HG02610 (cell line): ENCODE measurements at regions not wholly inside any gene's neighbourhood (a gene's known extent, or its start where the extent isn't known, plus 50 kb on each side); places are given as distances from the start of the nearest gene placed in this dataset.
"Not testable (repeated sequence)": the region's sequence is repeated elsewhere in the genome, so short reads cannot be mapped to it uniquely, and the experiment has no call there.

Source experiments
- ATAC-seq: cut with Tn5 transposase; IDR thresholded peaks from one replicate; pipeline ENCODE4 v1.9.1; 2021; ENCODE audit warnings: mild to moderate bottlenecking, moderate library complexity; ENCODE audit not compliant: unreplicated experiment

GRCh38 chr13:91232716-91233115, 114.8 kb upstream of the MIR17HG start:
- no peak for ATAC-seq

GRCh38 chr13:91233291-91233690, 114.2 kb upstream of the MIR17HG start:
- no peak for ATAC-seq

GRCh38 chr13:91236182-91236581, 111.3 kb upstream of the MIR17HG start:
- ATAC-seq = no peak

DNA sequence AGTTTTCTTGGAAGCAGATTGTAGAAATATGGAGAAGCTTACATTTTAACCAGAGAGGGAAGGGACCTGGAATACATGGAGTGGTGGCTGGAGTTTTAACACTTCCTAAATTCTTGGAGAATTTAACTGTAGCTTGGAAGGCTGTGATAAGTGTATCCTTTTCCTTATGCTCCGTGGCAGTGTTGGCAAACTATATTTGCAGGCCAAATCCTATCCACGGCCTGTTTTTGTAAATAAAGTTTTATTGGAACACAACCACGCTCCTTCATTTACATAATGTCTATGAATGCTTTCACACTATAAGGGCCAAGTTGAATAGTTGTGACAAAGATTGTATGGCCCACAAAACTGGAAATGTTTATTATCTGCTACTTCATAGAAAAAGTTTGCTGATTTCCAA, 110.6 kb upstream of the MIR17HG start:
- no peak for ATAC-seq

DNA sequence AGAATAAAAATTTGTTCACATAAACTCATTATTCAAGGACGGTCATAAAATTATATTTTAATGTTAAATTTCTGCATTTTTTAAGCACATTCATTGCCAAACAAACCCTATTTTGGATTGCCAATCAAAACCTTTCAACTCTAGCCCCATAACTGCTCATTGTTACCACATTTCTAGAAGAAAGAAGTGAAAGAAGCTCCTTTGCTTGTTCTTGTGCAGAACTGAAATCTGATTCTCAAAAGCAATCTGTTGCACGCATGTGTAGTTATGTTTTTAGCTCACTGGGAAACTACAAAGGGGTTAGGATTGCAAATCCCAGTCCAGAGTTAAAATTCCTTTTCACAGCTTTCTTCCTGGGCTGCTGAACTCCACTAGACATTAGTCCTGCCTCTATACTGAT, 109.5 kb upstream of the MIR17HG start:
- ATAC-seq = no peak

DNA sequence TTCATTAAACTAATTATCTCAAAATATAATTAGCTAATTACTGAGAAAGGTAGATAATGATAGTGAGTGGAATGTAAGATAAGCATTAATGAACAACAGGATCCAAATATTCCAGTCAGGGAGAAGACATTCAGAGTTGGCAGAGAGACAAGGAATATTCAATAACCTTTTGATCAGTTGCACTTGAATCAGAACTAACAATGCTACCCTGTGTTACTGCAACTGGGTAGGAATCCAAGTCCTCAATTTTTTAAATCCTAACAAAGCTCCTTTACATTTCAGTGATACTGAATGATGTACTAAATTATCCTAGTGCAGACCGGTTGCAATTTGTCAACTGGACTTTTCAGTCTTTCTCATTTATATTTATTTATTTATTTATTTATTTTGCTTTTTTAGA, 107.1 kb upstream of the MIR17HG start:
- ATAC-seq = no peak

GRCh38 chr13:91241221-91241933, 106.1 kb upstream of the MIR17HG start:
- ATAC-seq = no peak

GRCh38 chr13:91242652-91243051, 104.8 kb upstream of the MIR17HG start:
- ATAC-seq = no peak

- no peak for ATAC-seq
Observed at GRCh38 chr13:91245288-91245687, 102.2 kb upstream of the MIR17HG start.

DNA sequence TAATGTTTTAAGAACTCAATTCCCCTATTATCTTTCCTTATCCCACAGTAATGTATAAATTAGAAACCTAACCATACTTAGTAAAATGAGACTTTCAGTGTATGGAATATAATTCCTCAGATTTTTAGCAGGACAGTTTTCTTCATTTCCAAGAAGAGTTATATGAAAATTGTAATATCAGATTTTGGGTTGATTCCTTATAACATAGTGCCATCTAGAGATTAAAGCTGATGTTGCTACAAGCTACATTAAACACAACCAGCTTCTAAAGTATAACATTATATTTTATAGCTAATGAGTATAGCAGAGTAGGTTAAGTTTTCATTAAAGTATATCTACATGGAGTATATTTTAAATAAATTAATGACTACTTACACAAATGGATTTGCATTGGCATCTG, 99.7 kb upstream of the MIR17HG start:
- no peak for ATAC-seq

GRCh38 chr13:91248249-91248648, 99.2 kb upstream of the MIR17HG start:
- no peak for ATAC-seq

- no peak for ATAC-seq
Observed at GRCh38 chr13:91249370-91249769, 98.1 kb upstream of the MIR17HG start.

DNA sequence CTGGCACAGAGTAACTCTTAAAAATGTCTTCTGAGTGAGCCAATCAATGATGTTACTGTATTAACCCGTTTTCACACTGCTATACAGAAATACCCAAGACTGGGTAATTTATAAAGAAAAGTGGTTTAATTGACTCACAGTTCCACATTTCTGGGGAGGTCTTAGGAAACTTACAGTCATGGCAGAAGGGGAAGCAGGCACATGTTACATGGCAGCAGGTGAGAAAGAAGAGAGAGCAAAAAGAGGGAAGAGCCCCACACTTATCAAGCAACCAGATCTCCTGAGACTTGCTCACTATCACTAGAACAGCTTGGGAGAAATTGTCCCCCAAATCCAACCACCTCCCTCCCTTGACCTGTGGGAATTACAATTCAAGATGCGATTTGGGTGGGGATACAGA, 97.6 kb upstream of the MIR17HG start:
- no peak for ATAC-seq

DNA sequence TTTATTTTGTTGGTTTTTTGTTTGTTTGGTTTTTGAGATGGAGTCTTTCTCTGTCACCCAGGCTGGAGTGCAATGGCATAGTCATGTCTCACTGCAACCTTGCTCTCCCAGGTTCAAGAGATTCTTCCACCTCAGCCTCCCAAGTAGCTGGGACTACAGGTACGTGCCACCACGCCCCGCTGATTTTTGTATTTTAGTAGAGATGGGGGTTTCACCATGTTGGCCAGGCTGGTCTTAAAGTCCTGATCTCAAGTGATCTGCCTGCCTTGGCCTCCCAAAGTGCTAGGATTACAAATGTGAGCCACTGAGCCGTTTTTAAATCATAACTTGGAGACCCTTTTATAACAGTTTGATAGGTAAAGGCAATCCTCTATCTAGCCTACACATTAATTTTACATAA, 95.9 kb upstream of the MIR17HG start:
- not testable (repeated sequence) for ATAC-seq

DNA sequence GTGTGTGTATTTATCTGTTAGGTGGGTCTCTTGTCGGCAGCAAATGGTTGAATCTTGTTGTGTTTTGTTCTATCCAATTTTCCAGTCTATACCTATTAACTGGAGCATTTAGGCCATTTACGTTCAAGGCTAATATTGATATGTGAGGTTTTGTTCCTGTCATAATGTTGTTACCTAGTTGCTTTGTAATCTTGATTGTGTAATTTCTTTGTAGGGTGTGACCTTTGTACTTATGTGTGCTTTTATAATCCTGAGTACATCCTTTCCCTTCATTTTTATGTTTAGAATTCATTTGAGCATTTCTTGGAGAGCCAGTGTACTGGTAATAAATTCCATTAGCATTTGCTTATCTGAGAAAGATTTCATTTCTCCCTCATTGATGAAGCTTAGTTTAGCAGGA, 83.0 kb upstream of the MIR17HG start:
- ATAC-seq = no peak

DNA sequence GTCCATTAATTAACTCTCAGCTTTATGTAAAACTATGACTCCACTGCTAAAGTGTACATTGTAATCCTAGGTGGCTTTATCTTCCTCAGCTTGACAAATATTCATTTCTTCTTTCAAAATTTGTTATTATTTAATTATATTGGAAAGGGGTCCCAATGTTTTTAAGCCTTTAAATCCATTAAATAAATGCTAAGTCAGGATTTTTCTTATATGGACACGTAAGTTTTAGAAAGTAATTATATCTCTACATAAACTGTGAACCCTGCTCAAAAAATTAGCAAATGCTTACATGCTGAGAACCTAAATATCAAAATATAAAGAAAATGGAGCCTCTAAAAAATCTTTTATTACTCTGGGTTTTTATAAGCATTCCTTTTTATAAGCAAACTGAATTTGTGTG, 78.2 kb upstream of the MIR17HG start:
- ATAC-seq = no peak

GRCh38 chr13:91270031-91270430, 77.5 kb upstream of the MIR17HG start:
- no peak for ATAC-seq

DNA sequence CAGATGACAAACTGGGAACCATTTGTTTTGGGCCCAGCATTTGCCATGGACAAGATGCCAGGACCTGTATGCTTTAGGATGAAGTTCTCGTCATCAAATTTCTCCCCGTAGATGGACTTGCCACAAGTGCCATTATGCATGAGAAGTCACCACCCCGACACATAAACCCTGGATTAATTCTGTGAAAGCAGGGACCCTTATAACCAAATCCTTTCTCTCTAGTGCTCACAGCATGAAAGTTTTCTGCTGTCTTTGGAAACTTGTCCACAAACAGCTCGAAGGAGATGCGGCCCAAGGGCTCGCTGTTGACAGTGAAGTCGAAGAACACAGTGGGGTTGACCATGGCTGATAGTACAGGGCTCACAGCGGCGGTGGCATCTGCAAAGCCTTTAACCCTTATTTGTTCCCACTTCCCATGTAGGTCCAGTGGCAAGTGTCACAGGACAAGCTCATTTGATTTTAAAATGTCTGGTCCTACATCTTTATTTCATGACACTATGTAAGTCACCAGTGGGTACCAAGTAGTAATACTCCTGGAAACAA, 75.2 kb upstream of the MIR17HG start:
- ATAC-seq = no peak

DNA sequence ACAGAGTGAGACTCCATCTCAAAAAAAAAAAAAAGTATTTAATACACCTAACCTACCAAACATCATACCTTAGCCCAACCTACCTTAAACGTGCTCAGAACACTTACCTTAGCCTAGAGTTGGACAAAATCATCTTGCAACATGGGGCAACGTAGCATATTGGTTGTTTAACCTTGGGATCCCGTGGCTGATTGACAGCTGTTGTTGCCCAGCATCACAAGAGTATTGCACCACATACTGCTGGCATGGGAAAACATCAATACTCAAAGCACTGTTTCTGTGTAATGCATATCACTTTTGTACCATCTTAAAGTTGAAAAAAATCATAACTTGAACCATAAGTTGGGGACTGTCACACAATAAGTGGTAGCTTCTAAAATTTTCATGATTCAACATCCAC, 73.8 kb upstream of the MIR17HG start:
- ATAC-seq = no peak

DNA sequence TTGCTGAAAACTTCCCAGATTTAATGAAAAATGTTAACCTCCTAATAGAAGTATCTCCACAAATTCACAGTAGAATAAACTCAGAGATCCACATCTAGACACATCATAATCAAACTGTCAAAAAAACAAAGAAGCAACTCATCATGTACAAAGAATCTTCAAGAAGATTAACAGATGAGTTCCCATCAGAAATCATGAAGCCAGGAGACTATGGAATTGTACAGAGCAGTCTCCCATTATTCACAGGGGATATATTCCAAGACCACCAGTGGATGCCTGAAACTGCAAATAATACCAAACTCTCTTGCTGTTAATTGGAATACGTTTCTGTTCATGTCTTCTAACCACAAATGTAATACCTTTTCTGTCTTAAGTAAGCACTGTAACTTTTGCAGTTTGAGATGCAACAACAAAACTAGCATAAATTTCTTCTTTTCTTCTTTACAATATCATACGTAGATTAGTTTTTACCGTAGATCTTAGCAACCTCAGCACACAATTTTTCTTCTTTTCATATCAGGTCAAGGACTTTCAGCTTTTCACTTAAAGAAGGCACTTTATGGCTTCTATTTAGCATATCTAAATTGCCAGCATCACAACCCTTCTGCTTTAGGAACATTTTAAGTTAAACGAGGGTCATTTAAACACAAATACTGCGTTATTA, 70.3 kb upstream of the MIR17HG start:
- no peak for ATAC-seq

DNA sequence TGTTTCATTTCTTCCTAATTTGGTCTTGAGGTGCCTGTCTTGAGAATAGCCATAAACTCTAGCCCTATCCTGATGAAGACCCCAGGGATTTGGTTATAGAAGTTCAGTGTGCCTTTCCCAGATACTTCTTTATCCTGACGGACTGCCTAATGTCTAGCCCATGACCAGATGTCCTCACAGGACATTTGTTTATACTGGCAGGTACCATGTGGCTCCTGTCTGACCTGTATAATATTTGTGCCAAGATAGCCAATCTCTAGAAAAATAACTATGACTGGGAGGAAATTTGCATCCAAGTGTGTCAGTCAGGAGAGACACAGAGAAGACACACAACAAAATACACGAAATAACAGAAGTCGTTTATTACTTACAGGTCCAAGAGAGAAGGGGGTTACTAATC, 69.2 kb upstream of the MIR17HG start:
- ATAC-seq = no peak

DNA sequence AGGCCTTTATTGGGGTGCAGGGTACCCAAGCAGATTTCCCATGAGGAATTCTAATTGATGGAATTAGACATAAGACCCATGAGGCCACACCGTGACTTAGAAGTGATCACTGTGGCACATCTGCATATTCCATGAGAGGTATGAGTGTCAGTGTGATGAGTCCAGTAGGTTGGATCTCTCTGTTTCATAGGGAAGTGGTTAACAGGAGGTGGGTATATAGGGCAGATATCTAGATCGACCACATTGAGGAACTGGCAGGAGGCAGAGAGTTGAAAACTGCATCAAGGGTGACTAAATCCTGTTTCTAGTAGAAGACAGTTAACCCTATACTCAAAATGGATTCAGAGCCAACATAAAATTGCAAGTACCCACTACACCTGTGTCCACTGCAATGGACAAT, 68.6 kb upstream of the MIR17HG start:
- ATAC-seq = no peak

DNA sequence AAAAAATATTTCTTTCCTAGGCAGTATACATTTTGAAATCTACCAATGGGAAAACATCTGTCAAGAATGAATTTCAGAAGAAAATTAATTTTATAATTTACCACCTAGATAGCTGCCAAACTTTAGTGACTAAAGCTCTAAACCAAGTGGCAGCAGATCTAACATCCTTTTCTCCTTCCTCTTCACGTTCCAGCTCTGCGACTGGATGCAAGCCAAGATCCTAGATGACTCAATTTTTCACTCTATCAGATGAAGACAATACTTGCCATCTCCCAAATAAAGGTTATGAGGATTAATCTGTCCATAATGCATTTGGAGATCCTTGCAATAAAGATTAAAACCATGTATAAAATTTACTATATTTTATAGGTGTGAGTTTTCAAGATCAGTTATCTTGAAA, 66.7 kb upstream of the MIR17HG start:
- no peak for ATAC-seq
